COR-L47 (cell line): ENCODE measurements at regions not wholly inside any gene's neighbourhood (a gene's known extent, or its start where the extent isn't known, plus 50 kb on each side); places are given as distances from the start of the nearest gene placed in this dataset.
"Not testable (repeated sequence)": the region's sequence is repeated elsewhere in the genome, so short reads cannot be mapped to it uniquely, and the experiment has no call there.

Source experiments
- DNase-seq: peaks from one replicate; lab custom pipeline; 2025; lab: John Stamatoyannopoulos, UW

DNA sequence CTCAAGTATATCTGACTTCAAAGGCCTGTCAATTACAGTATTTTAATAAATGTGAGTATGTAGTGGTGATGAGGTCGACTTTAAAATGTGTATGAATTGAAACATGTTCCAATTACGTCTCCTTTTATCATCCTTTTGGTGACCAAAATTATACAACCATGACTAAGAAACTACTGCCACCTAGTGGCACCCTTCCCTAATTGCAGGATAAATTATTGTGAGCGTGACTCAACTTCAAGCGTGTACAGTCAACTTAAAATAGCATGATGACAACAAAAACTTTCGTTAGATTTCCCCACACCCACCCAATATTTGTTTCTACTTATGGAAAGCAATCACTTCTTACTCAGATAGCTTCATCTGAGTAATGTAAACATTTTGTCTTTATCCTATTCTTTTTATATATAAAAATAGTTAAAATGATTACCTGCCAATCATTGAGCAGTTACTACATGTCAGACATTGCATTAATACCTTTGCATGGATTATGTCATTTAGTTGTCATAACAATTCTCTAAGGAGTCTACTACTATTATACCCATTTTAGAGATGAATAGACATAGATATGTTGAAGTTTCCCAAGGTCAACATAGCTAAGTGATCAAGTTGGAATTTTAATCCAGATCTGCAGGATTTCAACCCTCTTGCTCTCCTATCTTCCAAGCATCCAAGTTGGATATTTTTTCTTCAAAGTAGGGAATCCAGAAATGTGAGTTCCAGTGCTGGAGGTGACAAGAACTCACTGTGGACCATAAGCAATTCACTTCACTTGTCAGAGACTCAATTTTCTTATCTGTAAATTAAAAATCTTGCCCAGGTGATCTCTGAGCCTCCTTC is 106.0 kb downstream of the MEX3B start:
- no peak for DNase-seq

GRCh38 chr15:81937189-81937588 is 108.6 kb downstream of the MEX3B start:
- no peak for DNase-seq

DNA sequence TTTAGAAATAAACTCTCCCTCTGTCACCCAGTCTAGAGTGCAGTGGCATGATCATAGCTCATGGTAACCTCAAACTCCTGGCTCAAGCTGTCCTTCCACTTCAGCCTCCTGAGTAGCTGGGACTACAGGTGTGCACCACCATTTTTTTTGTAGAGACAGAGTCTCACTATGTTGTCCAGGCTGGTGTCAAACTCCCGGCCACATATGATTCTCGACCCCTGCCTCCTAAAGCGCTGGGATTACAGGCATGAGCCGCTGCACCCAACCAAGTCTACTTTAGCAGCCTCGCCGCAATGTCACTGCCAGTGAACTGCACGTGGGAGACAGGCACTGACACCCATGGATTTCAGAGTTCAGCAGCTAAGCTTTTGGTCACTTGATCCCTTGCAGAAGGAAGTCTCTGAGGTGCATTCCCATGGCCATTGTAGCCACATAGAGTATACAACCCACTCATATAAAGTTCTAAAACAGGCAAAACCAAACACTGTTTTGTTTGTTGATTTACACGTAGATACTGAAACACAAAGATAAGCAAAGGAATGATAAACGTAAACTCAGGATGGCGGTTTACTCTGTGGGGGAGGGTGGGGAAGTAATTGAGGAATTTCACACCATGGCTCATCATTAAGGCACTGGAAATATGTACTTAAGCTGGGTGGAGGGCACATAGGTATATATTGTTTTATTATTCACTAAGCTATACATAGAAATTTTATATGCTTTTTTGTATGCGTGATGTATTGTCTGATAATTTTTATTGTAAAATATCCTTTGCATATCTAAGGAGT is 115.0 kb downstream of the MEX3B start:
- DNase-seq, result no peak

DNA sequence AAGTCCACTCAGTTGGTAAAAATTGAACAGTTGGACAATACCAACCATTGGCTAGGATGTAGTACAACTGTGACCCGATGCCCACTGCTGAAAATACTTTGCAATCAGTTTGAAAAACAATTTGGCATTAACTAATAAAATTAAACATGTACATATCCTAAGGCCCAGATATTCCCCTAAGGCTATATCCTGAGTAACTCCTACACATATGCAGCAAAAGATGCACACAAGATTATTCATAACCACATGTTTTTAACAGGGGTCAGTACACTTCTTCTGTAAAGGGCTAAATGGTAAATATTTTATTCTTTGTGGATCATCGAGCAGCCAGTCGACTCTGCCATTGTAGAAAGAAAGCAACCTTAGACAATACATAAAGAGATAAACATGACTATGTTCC is 116.3 kb downstream of the MEX3B start:
- no peak for DNase-seq

GRCh38 chr15:81926981-81927380 is 118.8 kb downstream of the MEX3B start:
- no peak for DNase-seq

DNA sequence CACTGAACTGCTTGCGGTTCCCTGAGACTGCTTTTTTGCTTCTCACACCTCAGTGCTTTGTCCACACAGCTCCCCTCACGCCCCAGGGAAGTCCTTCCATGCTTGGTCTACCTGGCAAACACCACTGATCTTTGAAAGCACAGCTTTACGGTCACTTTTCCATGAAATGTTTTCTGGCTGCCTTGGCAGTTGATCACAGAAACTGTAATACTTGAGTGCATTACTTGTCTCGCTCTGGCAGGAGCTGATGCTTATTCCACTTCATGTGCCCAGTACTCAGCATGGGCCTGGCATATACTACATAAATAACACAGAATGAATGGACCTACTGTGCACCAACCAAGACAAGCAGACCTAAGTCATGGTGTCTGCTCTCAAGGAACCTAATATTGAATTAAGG is 121.1 kb downstream of the MEX3B start:
- DNase-seq, result no peak

- DNase-seq, result no peak
These were observed 122.1 kb downstream of the MEX3B start for GRCh38 chr15:81923561-81924350.

DNA sequence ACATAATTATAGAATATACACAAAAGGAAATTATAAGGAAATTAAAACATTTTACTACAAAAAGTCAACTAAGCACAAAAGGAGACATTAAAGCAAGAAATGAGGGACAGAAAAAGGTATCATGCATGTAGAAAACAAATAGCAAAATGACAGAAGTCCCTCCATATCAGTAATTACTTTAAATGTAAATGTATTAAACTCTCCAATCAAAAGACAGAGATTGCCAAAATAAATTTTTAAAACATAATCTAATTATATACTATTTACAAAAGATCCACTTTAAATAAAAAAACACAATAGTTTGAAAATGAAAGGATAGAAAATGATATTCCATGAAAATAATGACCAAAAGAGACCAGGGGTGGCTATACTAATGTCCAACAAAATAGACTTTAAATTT is 123.7 kb downstream of the MEX3B start:
- no peak for DNase-seq

- no peak for DNase-seq
These were observed 124.7 kb downstream of the MEX3B start for GRCh38 chr15:81921163-81921562.

GRCh38 chr15:81918767-81919166 is 127.1 kb downstream of the MEX3B start:
- DNase-seq, result not testable (repeated sequence)

DNA sequence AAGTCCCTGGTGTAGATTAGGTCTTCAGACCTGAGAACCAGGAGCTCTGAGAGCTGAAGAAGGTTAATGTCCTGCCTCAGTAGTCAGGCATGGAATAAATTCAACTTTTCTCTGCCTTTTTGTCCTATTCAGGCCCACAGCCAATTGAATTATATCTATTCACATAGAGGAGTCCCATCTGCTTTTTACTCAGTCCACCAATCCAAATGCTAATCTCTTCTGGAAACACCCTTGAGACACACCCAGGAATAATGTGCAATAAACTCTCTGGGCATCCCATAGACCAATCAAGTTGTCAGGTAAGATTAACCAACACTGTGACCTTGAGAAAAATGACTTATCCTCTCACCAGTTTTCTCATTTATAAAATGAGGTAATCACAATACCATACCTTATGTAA is 129.4 kb downstream of the MEX3B start:
- no peak for DNase-seq

DNA sequence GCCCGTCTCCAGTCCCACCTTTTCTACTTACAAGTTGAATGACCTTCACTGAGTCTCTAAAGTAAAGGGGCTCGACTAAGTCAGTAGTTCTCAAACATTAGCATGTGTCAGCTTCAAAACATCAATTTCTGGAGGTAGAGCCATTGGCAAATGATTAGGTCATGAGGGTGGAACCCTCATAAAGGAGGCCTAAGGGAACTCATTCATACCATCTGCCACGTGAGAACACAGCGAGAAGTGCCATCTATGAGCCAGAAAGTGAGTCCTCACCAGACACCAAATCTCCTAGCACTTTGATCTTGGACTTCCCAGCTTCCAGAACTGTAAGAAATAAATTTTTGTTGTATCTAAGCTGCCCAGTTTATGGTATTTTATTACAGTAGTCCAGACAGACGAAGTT is 129.8 kb downstream of the MEX3B start:
- no peak for DNase-seq

GRCh38 chr15:81914734-81915256 is 131.0 kb downstream of the MEX3B start:
- DNase-seq, result peak; percentile 37

GRCh38 chr15:81914333-81914732 is 131.5 kb downstream of the MEX3B start:
- no peak for DNase-seq

DNA sequence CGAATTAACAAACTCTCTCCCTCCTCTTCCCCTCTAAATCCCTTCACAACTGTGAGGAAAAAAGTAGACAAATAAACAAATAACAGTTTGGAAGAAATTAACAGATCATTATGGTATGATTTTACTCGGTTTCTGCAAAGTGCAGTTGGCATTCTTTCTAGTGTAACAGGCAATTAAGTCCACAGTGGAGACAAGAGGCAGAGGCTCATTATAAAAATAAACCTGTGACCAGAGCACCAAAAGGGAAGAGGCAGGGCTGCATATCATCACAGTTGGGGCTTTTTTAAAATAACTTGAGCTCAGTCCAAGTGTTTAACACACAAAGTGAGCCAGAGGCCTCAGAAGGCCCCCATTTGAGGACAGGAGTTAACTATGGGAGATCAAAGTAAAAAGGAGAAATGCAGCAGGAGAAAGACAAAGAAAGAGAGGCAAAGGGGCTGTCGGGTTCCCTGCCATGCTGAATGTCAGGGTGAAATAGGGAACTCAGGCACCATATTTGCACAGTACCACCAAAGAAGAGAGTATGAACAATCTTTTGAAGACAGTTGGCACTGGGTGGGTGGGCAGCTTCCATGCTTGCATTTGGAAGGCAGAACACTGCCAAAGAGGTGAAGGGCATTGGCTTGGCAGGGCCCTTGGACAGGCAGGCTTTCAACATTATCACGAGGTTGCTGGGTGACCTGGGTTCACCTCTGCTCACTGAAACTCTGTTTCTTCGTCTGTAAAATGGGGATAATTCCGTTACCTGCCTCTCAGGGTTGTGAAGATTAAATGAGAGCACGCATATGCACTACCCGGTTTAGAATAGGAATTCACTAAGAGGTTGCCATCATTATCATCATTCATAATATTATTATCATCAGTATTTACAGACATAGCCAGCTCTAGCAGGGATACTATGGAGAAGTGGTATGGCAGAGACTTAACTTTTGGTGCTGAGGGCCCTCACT is 134.5 kb downstream of the MEX3B start:
- DNase-seq, result no peak

DNA sequence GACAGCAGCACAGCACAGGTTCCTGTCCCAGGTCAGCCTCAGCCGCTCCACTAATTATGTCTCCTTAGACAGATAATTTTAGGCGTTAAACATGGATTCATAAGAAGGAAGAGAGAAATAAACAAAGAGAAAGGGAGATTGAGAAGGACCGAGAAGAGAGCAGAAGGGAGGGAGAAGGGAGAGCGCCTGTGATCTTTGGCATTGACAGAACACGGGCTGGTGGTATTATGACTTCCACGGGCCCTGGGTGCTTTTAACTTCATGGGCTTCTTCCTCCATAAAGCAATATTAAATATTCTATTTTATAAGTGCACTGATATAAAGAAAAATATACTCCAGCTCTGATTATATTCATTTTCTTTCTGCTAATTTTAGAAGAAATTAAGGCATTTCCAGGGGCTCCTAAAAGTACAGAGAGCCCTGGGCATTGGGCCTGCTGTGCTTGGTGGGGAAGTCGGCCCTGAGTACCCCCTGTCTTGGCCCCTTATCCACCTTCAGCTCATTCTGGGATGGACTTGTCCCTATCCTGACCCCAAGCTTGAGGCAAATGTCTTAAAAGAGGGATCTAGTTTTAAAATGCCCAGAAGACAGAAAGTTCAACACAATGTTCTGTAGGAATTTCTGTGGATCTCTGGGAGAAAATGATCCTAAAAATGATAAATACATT is 135.3 kb downstream of the MEX3B start:
- DNase-seq, result no peak

DNA sequence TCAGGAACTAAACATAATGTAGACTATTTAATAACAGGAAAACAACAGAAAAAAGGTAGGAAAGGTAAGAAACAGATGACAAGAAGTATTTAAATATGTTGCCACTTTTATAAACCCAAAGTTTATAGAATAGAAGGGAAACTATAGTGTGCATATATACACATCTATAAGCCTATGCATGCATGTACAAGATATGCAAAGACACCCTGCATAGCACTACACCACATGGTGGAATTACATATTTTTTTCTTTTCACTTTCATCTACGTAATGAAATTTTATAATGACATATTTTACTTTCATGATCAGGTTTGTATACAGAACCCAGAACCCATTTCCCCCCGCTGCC is 136.8 kb downstream of the MEX3B start:
- no peak for DNase-seq

- no peak for DNase-seq
These were observed 137.7 kb downstream of the MEX3B start for GRCh38 chr15:81908111-81908510.

- no peak for DNase-seq
These were observed 138.3 kb downstream of the MEX3B start for GRCh38 chr15:81907521-81907920.

DNA sequence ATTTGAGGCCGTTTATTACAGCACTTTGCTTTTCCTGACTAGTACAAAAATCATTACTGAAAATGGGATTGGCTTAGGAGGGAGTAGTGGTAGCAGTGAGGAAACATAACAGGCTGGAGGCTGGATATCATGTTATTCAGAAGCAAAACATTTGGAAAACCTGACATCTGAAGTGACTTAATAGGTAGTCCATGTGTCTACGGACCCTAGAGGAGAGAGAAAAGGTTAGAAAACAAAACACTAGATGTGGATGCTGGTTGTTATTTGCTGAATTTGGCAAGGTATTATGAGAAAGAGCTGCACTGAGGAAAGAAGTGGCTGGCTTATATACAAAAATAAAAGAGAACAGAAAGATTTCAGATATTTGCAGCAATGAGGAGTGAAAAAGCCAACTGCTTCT is 139.9 kb downstream of the MEX3B start:
- DNase-seq, result no peak

DNA sequence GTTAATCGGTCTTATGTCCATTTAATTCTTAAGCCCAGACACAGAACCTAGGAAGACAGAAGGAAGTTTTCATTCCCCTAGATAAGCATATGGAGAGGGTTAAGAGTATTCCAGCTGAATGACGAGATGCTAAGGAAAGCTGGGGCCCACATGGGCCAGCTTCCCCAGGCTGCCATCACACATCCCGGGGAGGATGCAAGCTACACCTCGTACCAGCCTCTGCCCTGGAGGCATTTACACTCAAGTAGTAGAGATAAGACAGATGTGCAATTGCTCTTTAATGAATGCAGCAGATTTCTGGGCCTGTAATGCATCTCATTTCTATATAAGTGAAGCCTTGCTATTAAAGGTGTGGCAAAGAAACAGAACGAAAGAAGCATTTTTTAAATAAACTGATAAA is 144.5 kb downstream of the MEX3B start:
- no peak for DNase-seq
